GM06990 (cell line): ENCODE measurements at regions not wholly inside any gene's neighbourhood (a gene's known extent, or its start where the extent isn't known, plus 50 kb on each side); places are given as distances from the start of the nearest gene placed in this dataset.

ENCODE experiments used
- DNase-seq: peaks from one replicate; pipeline ENCODE4 v3.0.0-alpha.2; 2011; ENCODE audit not compliant: insufficient read length; ENCODE audit errors: extremely low read depth
- H3K27me3 ChIP-seq: replicated peaks from 2 replicates; pipeline ENCODE4 v1.6.0; 2011; ENCODE audit warnings: low read length; ENCODE audit not compliant: control insufficient read depth, insufficient read depth
- H3K36me3 ChIP-seq: 2 replicates; pipeline ENCODE4 v1.5.1; 2011; ENCODE audit warnings: low read length; ENCODE audit not compliant: control insufficient read depth, insufficient read depth
- H3K4me3 ChIP-seq: replicated peaks from 2 replicates; pipeline ENCODE4 v1.5.1; 2011; ENCODE audit warnings: low read depth, mild to moderate bottlenecking, control low read depth, low read length
- TF ChIP-seq, protein P1 (sequence below): IDR thresholded peaks from 2 replicates; pipeline ENCODE4 v1.5.1; 2011; ENCODE audit warnings: low read length, control low read depth, mild to moderate bottlenecking, inconsistent platforms; ENCODE audit not compliant: insufficient read depth, poor library complexity, severe bottlenecking

DNA sequence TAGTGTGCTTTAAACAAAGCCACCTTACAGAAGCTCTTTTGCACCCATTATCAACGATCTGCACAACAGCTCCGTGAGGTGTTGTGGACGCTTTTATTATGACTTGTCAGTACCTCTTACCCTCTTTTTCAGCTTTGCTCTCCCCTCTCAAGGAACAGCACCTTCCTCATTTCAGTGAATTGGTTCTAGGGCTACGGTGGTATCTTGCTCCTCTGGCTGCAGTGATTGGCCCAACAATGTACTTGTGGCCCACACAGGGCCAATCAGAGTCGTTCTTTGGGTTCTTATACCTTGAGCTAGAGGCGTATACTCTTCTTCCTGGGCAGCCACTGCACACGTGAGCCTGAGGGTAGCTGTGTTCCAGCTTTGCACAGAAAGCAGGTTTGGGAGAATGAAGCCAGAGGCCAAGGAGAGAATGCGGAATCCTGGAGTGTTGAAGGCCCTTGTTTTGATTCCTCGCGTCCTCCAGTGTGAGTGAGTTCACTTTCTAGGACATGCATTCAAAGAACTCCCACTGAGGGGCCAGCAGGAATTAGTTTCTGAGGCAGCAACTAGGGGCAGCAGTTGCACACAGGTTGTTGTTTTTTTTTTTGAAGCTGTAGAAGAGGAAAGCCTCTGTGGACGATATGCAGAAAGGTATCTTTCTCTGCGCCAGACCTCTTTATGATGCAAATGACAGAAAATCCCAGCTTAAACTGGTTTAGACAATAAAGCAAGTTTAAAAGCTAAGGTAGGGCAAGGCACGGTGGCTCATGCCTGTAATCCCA, 49.8 kb upstream of the PDZD8 start:
- Histone ChIP-seq H3K4me3 (no peak overlapping the region), H3K36me3 (no peaks in the 10 kb centered on the region), H3K27me3 (no peaks in the 10 kb centered on the region; the same call in 1 of the 2 replicates)
- no peak for DNase-seq
- TF ChIP-seq, protein P1, sequence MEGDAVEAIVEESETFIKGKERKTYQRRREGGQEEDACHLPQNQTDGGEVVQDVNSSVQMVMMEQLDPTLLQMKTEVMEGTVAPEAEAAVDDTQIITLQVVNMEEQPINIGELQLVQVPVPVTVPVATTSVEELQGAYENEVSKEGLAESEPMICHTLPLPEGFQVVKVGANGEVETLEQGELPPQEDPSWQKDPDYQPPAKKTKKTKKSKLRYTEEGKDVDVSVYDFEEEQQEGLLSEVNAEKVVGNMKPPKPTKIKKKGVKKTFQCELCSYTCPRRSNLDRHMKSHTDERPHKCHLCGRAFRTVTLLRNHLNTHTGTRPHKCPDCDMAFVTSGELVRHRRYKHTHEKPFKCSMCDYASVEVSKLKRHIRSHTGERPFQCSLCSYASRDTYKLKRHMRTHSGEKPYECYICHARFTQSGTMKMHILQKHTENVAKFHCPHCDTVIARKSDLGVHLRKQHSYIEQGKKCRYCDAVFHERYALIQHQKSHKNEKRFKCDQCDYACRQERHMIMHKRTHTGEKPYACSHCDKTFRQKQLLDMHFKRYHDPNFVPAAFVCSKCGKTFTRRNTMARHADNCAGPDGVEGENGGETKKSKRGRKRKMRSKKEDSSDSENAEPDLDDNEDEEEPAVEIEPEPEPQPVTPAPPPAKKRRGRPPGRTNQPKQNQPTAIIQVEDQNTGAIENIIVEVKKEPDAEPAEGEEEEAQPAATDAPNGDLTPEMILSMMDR = no peak
